Activated CD4-positive, alpha-beta T cell treated with anti-CD3 and anti-CD28 coated beads, Interleukin-2, amount 10 ng/mL, durations not matched to agents 7 days and 5 days (primary cell): ENCODE measurements at regions not wholly inside any gene's neighbourhood (a gene's known extent, or its start where the extent isn't known, plus 50 kb on each side); places are given as distances from the start of the nearest gene placed in this dataset.

Experiments
- CTCF ChIA-PET: fragments of 350-600 bp; sonication (Branson Sonifier 250); formaldehyde crosslinking; loops from one replicate; lab custom pipeline; 2021; ENCODE audit warnings: antibody characterized with exemption; lab: Charles Lee
- POLR2A ChIA-PET: fragments of 350-600 bp; sonication (Branson Sonifier 250); formaldehyde crosslinking; loops from one replicate; lab custom pipeline; 2021; ENCODE audit warnings: antibody characterized with exemption; lab: Charles Lee
- DNase-seq: peaks from one replicate; pipeline ENCODE4 v3.0.0-alpha.2; 2020
- H3K27ac Mint-ChIP-seq: one replicate; pipeline ENCODE4 v1.8.0; 2021; ENCODE audit warnings: mild to moderate bottlenecking, moderate library complexity, mixed read lengths
- H3K27me3 Mint-ChIP-seq: one replicate; pipeline ENCODE4 v1.8.0; 2021; ENCODE audit warnings: mixed read lengths
- H3K36me3 Mint-ChIP-seq: one replicate; pipeline ENCODE4 v1.8.0; 2021; ENCODE audit warnings: low read depth, mixed read lengths
- H3K4me1 Mint-ChIP-seq: one replicate; pipeline ENCODE4 v1.8.0; 2021; ENCODE audit warnings: mixed read lengths
- H3K4me3 Mint-ChIP-seq: one replicate; pipeline ENCODE4 v1.8.0; 2021; ENCODE audit warnings: mild to moderate bottlenecking, moderate library complexity, mixed read lengths
- H3K9me3 Mint-ChIP-seq: one replicate; pipeline ENCODE4 v1.8.0; 2021; ENCODE audit warnings: mixed read lengths

DNA sequence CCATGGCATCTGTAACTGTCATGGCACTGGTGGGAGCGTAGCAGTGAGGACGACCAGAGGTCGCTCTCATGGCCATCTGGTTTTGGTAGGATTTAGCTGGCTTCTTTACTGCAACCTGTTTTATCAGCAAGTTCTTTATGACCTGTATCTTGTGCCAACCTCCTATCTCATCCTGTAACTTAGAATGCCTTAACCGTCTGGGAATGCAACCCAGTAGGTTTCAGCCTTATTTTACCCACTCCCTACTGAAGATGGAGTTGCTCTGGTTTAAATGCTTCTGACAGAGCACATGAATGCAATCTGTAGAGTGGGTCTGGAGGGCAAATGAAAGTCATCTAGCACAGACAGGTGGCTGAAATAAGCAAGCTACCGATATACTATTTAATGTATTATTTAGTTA lies 55.3 kb upstream of the OPN4 start:
- no peak for DNase-seq
- Mint-ChIP-seq H3K27ac (no peak overlapping the region), H3K27me3 (peaks cover 4% of the 10 kb centered on the region), H3K4me3 (no peak overlapping the region), H3K36me3 (no peaks in the 10 kb centered on the region), H3K4me1 (no peaks in the 10 kb centered on the region), H3K9me3 (no peaks in the 10 kb centered on the region)
- ChIA-PET POLR2A (no interaction called here), CTCF (no interaction called here)

DNA sequence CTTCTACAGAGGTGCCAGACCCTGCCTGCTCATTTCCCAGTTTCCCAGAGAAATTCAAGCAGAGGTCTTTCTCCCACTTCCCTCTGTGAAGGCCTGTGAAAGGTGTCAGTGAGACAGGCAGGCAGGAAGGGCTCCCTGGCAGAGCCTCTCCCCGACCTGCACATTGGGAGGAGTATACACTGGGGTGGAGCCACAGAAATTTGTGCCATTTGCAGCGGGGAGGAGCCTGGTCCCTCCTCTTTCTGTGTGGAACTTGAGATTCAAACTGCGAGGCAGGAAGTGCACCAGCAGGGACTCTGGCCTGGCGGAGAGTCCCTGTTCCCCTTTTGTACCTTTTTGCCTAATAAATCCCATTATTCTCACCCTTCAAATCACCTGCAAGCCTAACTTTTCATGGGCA lies 54.6 kb upstream of the OPN4 start:
- CTCF ChIA-PET = no interaction called here
- H3K27ac Mint-ChIP-seq = no peak overlapping the region
- no peaks in the 10 kb centered on the region for H3K4me1 Mint-ChIP-seq
- peak; percentile 18 for DNase-seq
- no peaks in the 10 kb centered on the region for H3K9me3 Mint-ChIP-seq
- no peak overlapping the region for H3K4me3 Mint-ChIP-seq
- no peaks in the 10 kb centered on the region for H3K36me3 Mint-ChIP-seq
- POLR2A ChIA-PET = no interaction called here
- H3K27me3 Mint-ChIP-seq = peaks cover 4% of the 10 kb centered on the region

- no peaks in the 10 kb centered on the region for H3K4me1 Mint-ChIP-seq
- H3K4me3 Mint-ChIP-seq = no peak overlapping the region
- no peak overlapping the region for H3K27ac Mint-ChIP-seq
- H3K27me3 Mint-ChIP-seq = peaks cover 4% of the 10 kb centered on the region
- H3K9me3 Mint-ChIP-seq = no peaks in the 10 kb centered on the region
- no peak for DNase-seq
- no peaks in the 10 kb centered on the region for H3K36me3 Mint-ChIP-seq
- ChIA-PET POLR2A (no interaction called here), CTCF (no interaction called here)
Measured at GRCh38 chr10:86600296-86600695, 54.1 kb upstream of the OPN4 start.

- H3K27ac Mint-ChIP-seq = no peak overlapping the region
- ChIA-PET CTCF (interaction anchor here (0.8 to 1.5 kb wide), 2 partner anchors 17 to 202 kb away, joined by 3 read pairs; no protein-coding TSS in a partner anchor), POLR2A (no interaction called here)
- H3K9me3 Mint-ChIP-seq = no peaks in the 10 kb centered on the region
- no peaks in the 10 kb centered on the region for H3K4me1 Mint-ChIP-seq
- no peaks in the 10 kb centered on the region for H3K36me3 Mint-ChIP-seq
- peaks cover 4% of the 10 kb centered on the region for H3K27me3 Mint-ChIP-seq
- H3K4me3 Mint-ChIP-seq = no peak overlapping the region
- DNase-seq = no peak
Measured at GRCh38 chr10:86601956-86602602, 52.3 kb upstream of the OPN4 start.

- Mint-ChIP-seq H3K4me1 (no peaks in the 10 kb centered on the region), H3K36me3 (no peaks in the 10 kb centered on the region), H3K27me3 (peaks cover 10% of the 10 kb centered on the region), H3K4me3 (no peak overlapping the region), H3K27ac (no peak overlapping the region), H3K9me3 (no peaks in the 10 kb centered on the region)
- ChIA-PET CTCF (no interaction called here), POLR2A (no interaction called here)
- no peak for DNase-seq
Measured at GRCh38 chr10:86603256-86603655, 51.1 kb upstream of the OPN4 start.
